PC-9 (cell line): ENCODE measurements at regions not wholly inside any gene's neighbourhood (a gene's known extent, or its start where the extent isn't known, plus 50 kb on each side); places are given as distances from the start of the nearest gene placed in this dataset.
"Not testable (repeated sequence)": the region's sequence is repeated elsewhere in the genome, so short reads cannot be mapped to it uniquely, and the experiment has no call there.

Experiments
- BruUV-seq: library from RNA; stranded (reverse); fragments of 400-500 nt; replicated peaks from 2 replicates; lab custom pipeline; 2021; lab: Mats Ljungman, UMichigan
- CTCF ChIA-PET: fragments of 300-600 bp; sonication (Branson Sonifier 250); formaldehyde crosslinking; loops from one replicate; lab custom pipeline; 2022; ENCODE audit warnings: antibody characterized with exemption; lab: Charles Lee
- POLR2A ChIA-PET: fragments of 300-600 bp; sonication (Branson Sonifier 250); formaldehyde crosslinking; loops from one replicate; lab custom pipeline; 2022; ENCODE audit warnings: antibody characterized with exemption; ENCODE audit not compliant: unreplicated experiment; lab: Charles Lee
- DNase-seq, 2 experiments: peaks; one replicate each; pipeline versions ENCODE4 v3.0.0 to v3.0.0-alpha.2; 2015 to 2022; ENCODE audit warnings: mixed read lengths in 1 of 2
- H2AFZ ChIP-seq: fragments of 200-600 bp; sonication (generic); 2 replicates; pipeline ENCODE4 v1.8.1; 2017; ENCODE audit warnings: antibody characterized with exemption
- H3F3A ChIP-seq: fragments of 200-600 bp; sonication (generic); 2 replicates; pipeline ENCODE4 v1.8.1; 2017; ENCODE audit warnings: antibody characterized with exemption, mild to moderate bottlenecking, low read depth; ENCODE audit not compliant: insufficient read depth
- H3K27ac ChIP-seq: fragments of 200-600 bp; sonication (generic); 2 replicates; pipeline ENCODE4 v1.6.1; 2016; ENCODE audit warnings: mixed run types
- H3K27me3 ChIP-seq: fragments of 200-600 bp; sonication (generic); 2 replicates; pipeline ENCODE4 v1.6.1; 2016; ENCODE audit warnings: low read depth, mixed run types; ENCODE audit not compliant: insufficient read depth
- H3K36me3 ChIP-seq: fragments of 200-600 bp; sonication (generic); 2 replicates; pipeline ENCODE4 v1.6.1; 2016; ENCODE audit warnings: low read depth, mixed run types
- H3K4me1 ChIP-seq: fragments of 200-600 bp; sonication (generic); replicated peaks from 2 replicates; pipeline ENCODE4 v1.6.1; 2016; ENCODE audit warnings: mixed run types; ENCODE audit not compliant: insufficient read depth
- H3K4me2 ChIP-seq: fragments of 200-600 bp; sonication (generic); 2 replicates; pipeline ENCODE4 v1.6.1; 2017; ENCODE audit warnings: mixed run types
- H3K4me3 ChIP-seq: fragments of 200-600 bp; sonication (generic); 2 replicates; pipeline ENCODE4 v1.6.1; 2016; ENCODE audit warnings: mixed run types
- H3K79me2 ChIP-seq: fragments of 200-600 bp; sonication (generic); 2 replicates; pipeline ENCODE4 v1.6.1; 2017; ENCODE audit warnings: low read depth, mixed run types
- H3K9me2 ChIP-seq: fragments of 200-600 bp; sonication (generic); 2 replicates; pipeline ENCODE4 v1.8.1; 2017; ENCODE audit warnings: mild to moderate bottlenecking; ENCODE audit not compliant: insufficient read depth
- H3K9me3 ChIP-seq: fragments of 200-600 bp; sonication (generic); 2 replicates; pipeline ENCODE4 v1.8.1; 2016; ENCODE audit warnings: low read depth; ENCODE audit not compliant: insufficient read depth
- H4K20me1 ChIP-seq: fragments of 200-600 bp; sonication (generic); 2 replicates; pipeline ENCODE4 v1.8.1; 2017; ENCODE audit not compliant: insufficient read depth
- CTCF ChIP-seq: fragments of 200-600 bp; sonication (generic); conservative IDR thresholded peaks from 2 replicates; pipeline ENCODE4 v1.6.1; 2017; ENCODE audit warnings: mixed run types, antibody characterized with exemption, mild to moderate bottlenecking, moderate library complexity
- EZH2 ChIP-seq: fragments of 200-600 bp; sonication (generic); IDR thresholded peaks from 2 replicates; pipeline ENCODE4 v1.8.0; 2017; ENCODE audit warnings: antibody characterized with exemption, low read depth
- intact Hi-C: fragments of 100-400 bp; cut with micrococcal nuclease; formaldehyde crosslinking; loops from one replicate; pipeline ENCODE4 v1.10.0; 2022; ENCODE audit not compliant: unreplicated experiment

- no peak for DNase-seq
- H3K79me2 ChIP-seq: no peaks in the 10 kb centered on the region
- no peaks in the 10 kb centered on the region for H4K20me1 ChIP-seq
- H3K27ac ChIP-seq: no peak overlapping the region
- BruUV-seq: no TSS peak
- H3F3A ChIP-seq: no peaks in the 10 kb centered on the region
- H3K36me3 ChIP-seq: no peaks in the 10 kb centered on the region
- no peak overlapping the region for H3K4me3 ChIP-seq
- no peak for TF ChIP-seq CTCF
- no peak for TF ChIP-seq EZH2
- peaks cover 26% of the 10 kb centered on the region; the same call in 1 of the 2 replicates for H3K27me3 ChIP-seq
- intact Hi-C loops: no loop called here
- H3K9me2 ChIP-seq: no peaks in the 10 kb centered on the region
- ChIA-PET POLR2A (no interaction called here), CTCF (interaction anchor here (0.6 kb wide), 1 partner anchor 583 kb away, joined by 3 read pairs; no protein-coding TSS in a partner anchor)
- no peak overlapping the region for H2AFZ ChIP-seq
- H3K9me3 ChIP-seq: no peaks in the 10 kb centered on the region
- H3K4me1 ChIP-seq: no peaks in the 10 kb centered on the region
- H3K4me2 ChIP-seq: no peak overlapping the region
These were observed 311.6 kb downstream of the NPHP4 start for GRCh38 chr1:5680600-5680999.

- intact Hi-C loops: no loop called here
- Histone ChIP-seq H3K4me3 (no peak overlapping the region), H3K9me3 (no peaks in the 10 kb centered on the region), H3K4me1 (no peaks in the 10 kb centered on the region), H3K79me2 (no peaks in the 10 kb centered on the region), H3K27me3 (0 out of 2 replicates have a peak, but pooled peaks cover 8% of the 10 kb centered on the region), H3K9me2 (no peaks in the 10 kb centered on the region), H2AFZ (no peak overlapping the region), H3F3A (no peaks in the 10 kb centered on the region), H3K27ac (no peak overlapping the region), H4K20me1 (no peaks in the 10 kb centered on the region), H3K4me2 (no peak overlapping the region), H3K36me3 (no peaks in the 10 kb centered on the region)
- TF ChIP-seq EZH2 (no peak), CTCF (no peak)
- ChIA-PET CTCF (no interaction called here), POLR2A (no interaction called here)
- DNase-seq: no peak
- no TSS peak for BruUV-seq
These were observed 313.5 kb downstream of the NPHP4 start for GRCh38 chr1:5678759-5679158.

- POLR2A ChIA-PET: not testable (repeated sequence)
These were observed 319.9 kb downstream of the NPHP4 start for GRCh38 chr1:5672355-5672754.

More at GRCh38 chr1:5672355-5672754, 319.9 kb downstream of the NPHP4 start:
- H3K79me2 ChIP-seq, H3K4me2 ChIP-seq, H3K9me2 ChIP-seq, H3K9me3 ChIP-seq, H3K27ac ChIP-seq, H2AFZ ChIP-seq, BruUV-seq, H3K4me1 ChIP-seq, H3K4me3 ChIP-seq, H3K36me3 ChIP-seq, DNase-seq, H4K20me1 ChIP-seq, H3F3A ChIP-seq, intact Hi-C loops, CTCF ChIA-PET: not testable (repeated sequence)
- peaks cover 22% of the 10 kb centered on the region for H3K27me3 ChIP-seq
